Left kidney (tissue), 1 donor: ENCODE measurements at regions not wholly inside any gene's neighbourhood (a gene's known extent, or its start where the extent isn't known, plus 50 kb on each side); places are given as distances from the start of the nearest gene placed in this dataset.
"Not testable (repeated sequence)": the region's sequence is repeated elsewhere in the genome, so short reads cannot be mapped to it uniquely, and the experiment has no call there.

ENCODE experiments used
- DNase-seq: peaks from one replicate; pipeline ENCODE4 v3.0.0-alpha.2; 2013

DNA sequence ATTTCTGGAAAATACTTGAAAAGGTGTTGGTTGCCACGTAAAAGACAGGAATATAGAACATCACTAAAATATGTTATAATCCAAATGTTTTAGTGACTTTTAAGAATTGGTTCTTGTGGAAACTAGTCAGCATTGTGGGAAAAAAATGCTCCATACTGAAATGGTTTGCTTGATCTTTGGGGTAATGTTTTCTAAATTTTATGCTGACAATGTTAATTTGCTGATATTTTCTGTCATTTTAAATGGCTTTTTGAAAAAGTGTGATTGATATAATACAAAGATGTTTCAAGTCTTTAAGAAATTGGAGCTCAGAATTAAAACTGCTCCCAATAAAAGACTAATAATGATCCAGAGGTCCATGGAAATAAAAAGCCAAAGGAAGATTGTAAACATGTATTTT lies 610.9 kb downstream of the ADGRL2 start:
- no peak for DNase-seq

DNA sequence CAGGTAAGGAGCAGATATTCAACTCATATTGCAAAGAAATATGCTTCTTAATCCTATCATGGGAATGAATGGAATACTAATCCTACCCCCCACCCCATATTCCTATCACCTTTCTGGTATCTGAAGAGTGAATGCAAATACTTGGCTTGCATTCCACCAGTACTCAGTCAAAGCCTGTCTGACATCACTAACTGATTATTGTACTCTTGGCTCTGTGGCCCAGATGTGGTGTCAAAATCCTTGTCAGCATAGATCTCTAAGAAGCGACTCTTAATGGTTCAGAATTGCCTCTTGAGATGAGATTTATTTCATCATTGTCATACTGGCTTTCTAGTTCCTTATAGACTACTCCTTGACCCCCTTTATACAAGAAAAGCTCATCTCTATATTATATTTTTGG lies 604.6 kb downstream of the ADGRL2 start:
- DNase-seq: no peak

- DNase-seq: no peak
Measured at GRCh38 chr1:82401116-82401515, 600.4 kb downstream of the ADGRL2 start.

GRCh38 chr1:82400521-82400920 lies 599.8 kb downstream of the ADGRL2 start:
- DNase-seq: no peak

GRCh38 chr1:82399093-82399492 lies 598.4 kb downstream of the ADGRL2 start:
- DNase-seq: no peak

- DNase-seq: no peak
Measured at GRCh38 chr1:82398357-82398756, 597.6 kb downstream of the ADGRL2 start.

DNA sequence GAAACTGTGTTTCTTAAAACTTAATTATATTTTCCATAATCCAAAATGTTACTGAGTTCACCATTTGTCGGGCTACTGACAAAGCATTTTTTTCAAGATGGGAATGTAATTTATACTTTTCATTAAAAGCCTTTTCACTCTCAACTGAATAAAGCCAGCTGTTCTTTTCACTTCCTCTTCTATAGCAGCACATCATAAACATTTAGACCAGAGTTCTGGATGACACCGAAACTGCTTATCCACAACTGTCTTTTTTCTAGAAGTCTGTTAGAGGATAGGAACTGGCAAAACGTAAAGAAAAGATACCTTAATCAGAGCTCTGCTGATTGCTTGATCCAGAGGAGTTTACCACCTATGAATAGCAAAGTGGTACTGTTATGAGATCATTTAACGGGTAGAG lies 594.7 kb downstream of the ADGRL2 start:
- DNase-seq: no peak

DNA sequence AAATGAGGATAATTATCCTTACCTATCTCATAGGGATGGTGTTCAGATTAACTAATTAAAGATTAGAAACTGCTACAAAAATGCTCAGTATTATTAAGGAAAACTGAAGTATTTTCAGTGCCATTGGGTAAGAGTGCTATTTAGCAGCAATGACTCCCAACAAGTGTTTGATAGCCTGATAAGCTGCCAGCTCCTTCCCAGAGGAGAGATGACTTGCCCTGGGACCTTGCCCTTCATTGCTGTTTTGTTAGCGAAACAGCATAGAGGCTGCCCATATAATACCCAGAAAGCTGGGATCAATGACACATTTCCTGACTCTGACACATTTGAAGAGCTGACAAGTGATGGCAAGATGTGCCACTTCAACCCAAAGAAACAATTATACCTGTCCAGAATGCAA lies 592.2 kb downstream of the ADGRL2 start:
- DNase-seq: no peak

- DNase-seq: no peak
Measured at GRCh38 chr1:82392513-82392912, 591.8 kb downstream of the ADGRL2 start.

DNA sequence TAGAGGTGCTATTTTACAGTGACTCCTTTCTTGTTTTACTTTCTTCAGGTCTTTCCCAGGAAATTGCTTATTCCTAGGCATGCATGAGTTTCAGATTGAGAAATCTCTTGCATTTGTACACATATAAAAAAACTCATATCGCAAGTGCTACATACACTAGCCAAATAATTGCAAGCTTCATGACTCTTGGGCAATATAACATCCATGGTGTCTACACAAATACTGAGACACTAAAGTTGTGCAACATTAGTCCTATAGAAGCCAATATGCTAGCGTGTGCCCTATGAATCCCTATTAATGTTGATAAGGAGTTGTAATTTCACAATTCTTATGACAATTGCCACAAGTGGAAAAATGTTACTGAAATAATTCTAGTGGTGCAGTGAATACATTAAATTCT lies 591.0 kb downstream of the ADGRL2 start:
- DNase-seq: no peak

- DNase-seq: no peak
Measured at GRCh38 chr1:82390627-82391026, 589.9 kb downstream of the ADGRL2 start.

- no peak for DNase-seq
Measured at GRCh38 chr1:82388679-82389078, 587.9 kb downstream of the ADGRL2 start.

DNA sequence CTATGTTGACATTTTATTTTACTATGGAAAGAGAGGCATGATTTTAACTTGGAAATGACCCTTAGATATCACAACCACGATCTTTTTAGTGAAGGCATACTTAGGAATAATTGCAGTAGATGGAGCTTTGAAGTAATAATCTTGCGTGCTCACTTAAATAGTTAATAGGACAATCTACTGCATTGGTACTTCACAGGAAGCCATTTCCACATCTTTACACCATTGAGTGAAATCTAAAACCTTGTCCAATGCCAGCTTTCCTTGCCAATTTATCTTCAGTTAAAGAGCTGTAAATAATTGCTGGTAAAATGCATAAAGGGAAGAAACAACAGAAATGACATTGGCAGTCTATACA lies 586.3 kb downstream of the ADGRL2 start:
- no peak for DNase-seq

DNA sequence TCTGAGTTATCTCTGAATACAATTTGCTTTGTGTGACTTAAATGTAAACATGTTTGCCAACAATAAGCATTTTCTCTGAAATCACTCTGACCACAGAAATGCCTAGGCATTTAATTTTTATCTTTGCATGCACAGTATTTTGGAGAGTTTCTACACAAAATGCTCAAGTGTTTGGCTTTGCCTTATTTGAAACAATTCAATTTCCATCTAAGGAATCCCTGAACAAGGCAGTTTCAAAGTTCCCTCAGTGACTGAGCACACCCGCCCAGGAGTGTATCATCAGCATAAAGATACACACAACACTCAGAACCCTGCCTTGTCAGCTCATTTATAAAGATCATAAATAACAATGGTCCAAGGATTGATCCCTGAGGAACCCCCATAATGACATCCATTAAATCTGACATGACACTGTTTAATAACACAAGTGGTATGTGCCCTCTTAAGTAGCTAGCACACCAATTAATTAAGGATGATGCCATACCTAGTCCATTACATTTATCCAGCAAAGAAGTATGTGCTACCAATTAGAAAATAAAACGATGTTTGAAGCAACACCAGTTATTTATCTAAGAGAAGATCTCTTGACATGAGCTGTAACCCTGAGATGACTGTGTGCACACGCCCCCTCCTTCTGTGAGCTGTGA lies 585.8 kb downstream of the ADGRL2 start:
- DNase-seq: peak; percentile 12

- DNase-seq: no peak
Measured at GRCh38 chr1:82384776-82385175, 584.0 kb downstream of the ADGRL2 start.

- no peak for DNase-seq
Measured at GRCh38 chr1:82377201-82377884, 576.6 kb downstream of the ADGRL2 start.

DNA sequence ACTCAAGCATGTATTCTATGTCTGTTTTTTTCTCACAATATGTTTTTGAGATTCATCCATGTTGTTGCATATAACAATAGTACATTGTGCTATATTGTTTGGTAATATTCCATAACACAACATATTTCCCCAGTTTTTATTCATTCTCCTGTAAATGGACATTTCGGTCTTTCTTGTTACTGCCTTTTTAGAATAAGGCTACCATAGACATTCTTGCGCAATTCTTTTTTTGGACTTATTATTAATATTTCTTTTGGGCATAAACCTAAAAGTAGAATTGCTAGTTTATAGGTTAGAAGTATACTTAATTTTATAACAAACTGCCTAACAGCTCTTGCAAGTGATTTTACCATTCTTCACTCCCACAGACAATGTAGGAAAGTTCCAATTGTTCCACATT lies 573.0 kb downstream of the ADGRL2 start:
- DNase-seq: no peak

GRCh38 chr1:82371844-82372498 lies 571.2 kb downstream of the ADGRL2 start:
- no peak for DNase-seq

DNA sequence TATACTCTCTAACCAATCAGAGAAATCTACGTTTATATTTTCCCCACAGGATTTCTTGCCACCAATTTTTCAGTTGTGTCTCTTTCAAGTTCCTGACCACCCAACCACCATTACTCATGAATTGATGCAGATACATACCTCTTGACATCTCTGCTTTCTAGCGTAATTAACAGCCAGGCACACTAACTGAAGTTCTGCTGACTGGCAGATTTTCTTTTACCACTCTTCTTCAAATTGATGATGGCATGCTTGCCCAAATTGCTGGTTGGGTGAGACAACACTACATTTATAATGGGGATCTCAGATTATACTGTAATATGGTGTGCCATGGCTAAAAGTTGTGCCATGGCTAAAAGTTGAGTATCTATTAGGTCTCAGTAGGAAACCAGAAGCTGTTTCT lies 566.7 kb downstream of the ADGRL2 start:
- DNase-seq: no peak

- DNase-seq: no peak
Measured at GRCh38 chr1:82366689-82367088, 566.0 kb downstream of the ADGRL2 start.

- DNase-seq: not testable (repeated sequence)
Measured at GRCh38 chr1:82359541-82359940, 558.8 kb downstream of the ADGRL2 start.

GRCh38 chr1:82358706-82359105 lies 558.0 kb downstream of the ADGRL2 start:
- DNase-seq: not testable (repeated sequence)

DNA sequence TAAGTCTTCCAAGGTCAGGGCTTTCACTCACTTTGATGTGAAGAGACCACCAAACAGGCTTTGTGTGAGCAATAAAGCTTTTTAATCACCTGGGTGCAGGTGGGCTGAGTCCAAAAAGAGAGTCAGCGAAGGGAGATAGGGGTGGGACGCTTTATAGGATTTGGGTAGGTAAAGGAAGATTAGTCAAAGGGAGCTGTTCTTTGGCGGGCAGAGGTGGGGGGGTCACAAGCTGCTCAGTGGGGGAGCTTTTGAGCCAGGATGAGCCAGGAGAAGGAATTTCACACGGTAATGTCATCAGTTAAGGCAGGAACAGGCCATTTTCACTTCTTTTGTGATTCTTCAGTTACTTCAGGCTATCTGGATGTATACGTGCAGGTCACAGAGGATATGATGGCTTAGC lies 553.8 kb downstream of the ADGRL2 start:
- DNase-seq: not testable (repeated sequence)

DNA sequence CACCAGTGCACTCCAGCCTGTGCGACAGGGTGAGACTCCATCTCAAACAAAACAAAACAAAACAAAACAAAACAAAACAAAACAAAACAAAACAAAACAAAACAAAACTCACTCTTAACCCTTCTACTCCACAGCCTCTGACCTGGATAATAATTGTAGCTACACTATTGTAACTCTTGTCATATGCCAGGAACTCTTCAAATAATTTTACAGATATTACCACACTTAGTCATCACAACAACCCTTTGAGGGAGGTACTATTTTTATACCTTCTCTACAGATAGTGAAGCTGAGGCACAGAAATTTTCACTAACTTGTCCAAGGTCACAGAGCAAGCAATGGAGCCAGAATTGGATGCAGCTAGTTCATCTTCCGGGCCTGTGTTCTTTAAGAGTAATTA lies 547.8 kb downstream of the ADGRL2 start:
- DNase-seq: no peak
